Stimulated activated CD4-positive, alpha-beta T cell treated with anti-CD3 and anti-CD28 coated beads, Interleukin-4, amount 100 ng/mL, for 1 hour (primary cell): ENCODE measurements at regions not wholly inside any gene's neighbourhood (a gene's known extent, or its start where the extent isn't known, plus 50 kb on each side); places are given as distances from the start of the nearest gene placed in this dataset.
"Not testable (repeated sequence)": the region's sequence is repeated elsewhere in the genome, so short reads cannot be mapped to it uniquely, and the experiment has no call there.

Experiments used
- DNase-seq: peaks from one replicate; pipeline ENCODE4 v3.0.0-alpha.2; 2020

GRCh38 chr13:90230311-90230710 is 1117.2 kb upstream of the MIR17HG start:
- no peak for DNase-seq

- DNase-seq: no peak
These were observed 1115.2 kb upstream of the MIR17HG start for GRCh38 chr13:90232291-90232690.

- DNase-seq: no peak
These were observed 1113.4 kb upstream of the MIR17HG start for GRCh38 chr13:90233933-90234672.

GRCh38 chr13:90237852-90238251 is 1109.6 kb upstream of the MIR17HG start:
- no peak for DNase-seq

GRCh38 chr13:90238413-90238812 is 1109.1 kb upstream of the MIR17HG start:
- DNase-seq: no peak

GRCh38 chr13:90239130-90239529 is 1108.4 kb upstream of the MIR17HG start:
- DNase-seq: no peak

GRCh38 chr13:90246005-90246404 is 1101.5 kb upstream of the MIR17HG start:
- no peak for DNase-seq

- DNase-seq: no peak
These were observed 1100.7 kb upstream of the MIR17HG start for GRCh38 chr13:90246687-90247345.

- DNase-seq: no peak
These were observed 1093.7 kb upstream of the MIR17HG start for GRCh38 chr13:90253806-90254205.

GRCh38 chr13:90254437-90254836 is 1093.0 kb upstream of the MIR17HG start:
- no peak for DNase-seq

GRCh38 chr13:90256746-90257145 is 1090.7 kb upstream of the MIR17HG start:
- DNase-seq: no peak

- no peak for DNase-seq
These were observed 1089.4 kb upstream of the MIR17HG start for GRCh38 chr13:90258129-90258528.

GRCh38 chr13:90261343-90261742 is 1086.1 kb upstream of the MIR17HG start:
- DNase-seq: no peak

GRCh38 chr13:90270226-90270625 is 1077.3 kb upstream of the MIR17HG start:
- DNase-seq: no peak

- no peak for DNase-seq
These were observed 1075.1 kb upstream of the MIR17HG start for GRCh38 chr13:90272356-90272755.

- DNase-seq: no peak
These were observed 1071.3 kb upstream of the MIR17HG start for GRCh38 chr13:90276216-90276615.

GRCh38 chr13:90278231-90278630 is 1069.3 kb upstream of the MIR17HG start:
- not testable (repeated sequence) for DNase-seq

- no peak for DNase-seq
These were observed 1065.8 kb upstream of the MIR17HG start for GRCh38 chr13:90281709-90282108.

- DNase-seq: no peak
These were observed 1060.0 kb upstream of the MIR17HG start for GRCh38 chr13:90287521-90287920.

GRCh38 chr13:90293793-90294361 is 1053.6 kb upstream of the MIR17HG start:
- DNase-seq: no peak

- DNase-seq: no peak
These were observed 1048.2 kb upstream of the MIR17HG start for GRCh38 chr13:90299238-90299637.

GRCh38 chr13:90300015-90300414 is 1047.5 kb upstream of the MIR17HG start:
- no peak for DNase-seq

GRCh38 chr13:90302107-90302506 is 1045.4 kb upstream of the MIR17HG start:
- no peak for DNase-seq

- DNase-seq: no peak
These were observed 1041.7 kb upstream of the MIR17HG start for GRCh38 chr13:90305796-90306195.
